Calu3 (cell line): ENCODE measurements at regions not wholly inside any gene's neighbourhood (a gene's known extent, or its start where the extent isn't known, plus 50 kb on each side); places are given as distances from the start of the nearest gene placed in this dataset.

Experiments used
- BruUV-seq: library from RNA; stranded (reverse); fragments of 400-500 nt; replicated peaks from 2 replicates; lab custom pipeline; 2021; lab: Mats Ljungman, UMichigan
- CTCF ChIA-PET: fragments of 300-600 bp; sonication (Branson Sonifier 250); formaldehyde crosslinking; loops from one replicate; lab custom pipeline; 2022; ENCODE audit warnings: antibody characterized with exemption; lab: Charles Lee
- DNase-seq: peaks from one replicate; pipeline ENCODE4 v3.0.0; 2022
- H3K27ac Mint-ChIP-seq: one replicate; pipeline ENCODE4 v1.8.0; 2022; ENCODE audit warnings: mixed read lengths; ENCODE audit not compliant: unreplicated experiment
- H3K27me3 Mint-ChIP-seq: one replicate; pipeline ENCODE4 v1.8.0; 2022; ENCODE audit warnings: mixed read lengths; ENCODE audit not compliant: unreplicated experiment
- H3K36me3 Mint-ChIP-seq: one replicate; pipeline ENCODE4 v1.8.0; 2022; ENCODE audit warnings: mild to moderate bottlenecking, moderate library complexity, mixed read lengths; ENCODE audit not compliant: insufficient read depth, unreplicated experiment
- H3K4me1 Mint-ChIP-seq: one replicate; pipeline ENCODE4 v1.8.0; 2022; ENCODE audit warnings: mild to moderate bottlenecking, low read depth, mixed read lengths; ENCODE audit not compliant: unreplicated experiment
- H3K4me3 Mint-ChIP-seq: one replicate; pipeline ENCODE4 v1.8.0; 2022; ENCODE audit warnings: mild to moderate bottlenecking, low read depth, moderate library complexity, mixed read lengths; ENCODE audit not compliant: unreplicated experiment
- H3K9me3 Mint-ChIP-seq: one replicate; pipeline ENCODE4 v1.8.0; 2022; ENCODE audit warnings: low read depth, mixed read lengths; ENCODE audit not compliant: unreplicated experiment
- intact Hi-C: fragments of 100-400 bp; cut with micrococcal nuclease; formaldehyde crosslinking; loops from one replicate; pipeline ENCODE4 v1.10.0; 2022; ENCODE audit not compliant: unreplicated experiment
- TF ChIP-seq, protein P1 (sequence below): fragments of 200-600 bp; IDR thresholded peaks from one replicate; pipeline ENCODE4 v1.8.0; 2022; ENCODE audit warnings: antibody characterized with exemption; ENCODE audit not compliant: unreplicated experiment

DNA sequence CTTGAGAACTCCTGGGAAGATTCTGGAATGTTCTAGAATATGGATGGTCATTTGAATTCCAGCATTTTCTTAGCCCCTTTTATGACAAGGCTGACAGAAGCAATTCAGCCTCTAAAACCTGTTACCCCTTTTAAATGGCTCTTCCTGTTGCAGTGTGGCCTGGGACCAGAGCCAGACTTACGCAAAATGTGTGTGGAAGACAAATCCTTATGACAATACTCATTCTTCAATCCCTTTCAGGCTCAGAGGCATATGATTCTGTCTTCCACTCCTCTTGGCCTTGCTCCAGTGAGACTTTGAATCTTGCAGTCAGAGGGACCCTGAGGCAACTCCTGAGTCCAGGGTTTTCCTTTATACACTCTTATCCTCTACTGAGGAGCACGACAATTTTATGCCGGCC lies 287.0 kb downstream of the CLIC5 start:
- Mint-ChIP-seq H3K27me3 (peaks cover 43% of the 10 kb centered on the region), H3K4me1 (no peaks in the 10 kb centered on the region), H3K36me3 (no peaks in the 10 kb centered on the region), H3K27ac (no peak overlapping the region), H3K4me3 (no peak overlapping the region), H3K9me3 (no peaks in the 10 kb centered on the region)
- no TSS peak for BruUV-seq
- TF ChIP-seq, protein P1, sequence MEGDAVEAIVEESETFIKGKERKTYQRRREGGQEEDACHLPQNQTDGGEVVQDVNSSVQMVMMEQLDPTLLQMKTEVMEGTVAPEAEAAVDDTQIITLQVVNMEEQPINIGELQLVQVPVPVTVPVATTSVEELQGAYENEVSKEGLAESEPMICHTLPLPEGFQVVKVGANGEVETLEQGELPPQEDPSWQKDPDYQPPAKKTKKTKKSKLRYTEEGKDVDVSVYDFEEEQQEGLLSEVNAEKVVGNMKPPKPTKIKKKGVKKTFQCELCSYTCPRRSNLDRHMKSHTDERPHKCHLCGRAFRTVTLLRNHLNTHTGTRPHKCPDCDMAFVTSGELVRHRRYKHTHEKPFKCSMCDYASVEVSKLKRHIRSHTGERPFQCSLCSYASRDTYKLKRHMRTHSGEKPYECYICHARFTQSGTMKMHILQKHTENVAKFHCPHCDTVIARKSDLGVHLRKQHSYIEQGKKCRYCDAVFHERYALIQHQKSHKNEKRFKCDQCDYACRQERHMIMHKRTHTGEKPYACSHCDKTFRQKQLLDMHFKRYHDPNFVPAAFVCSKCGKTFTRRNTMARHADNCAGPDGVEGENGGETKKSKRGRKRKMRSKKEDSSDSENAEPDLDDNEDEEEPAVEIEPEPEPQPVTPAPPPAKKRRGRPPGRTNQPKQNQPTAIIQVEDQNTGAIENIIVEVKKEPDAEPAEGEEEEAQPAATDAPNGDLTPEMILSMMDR, result no peak
- CTCF ChIA-PET, result no interaction called here
- DNase-seq, result no peak
- intact Hi-C loops, result no loop called here

DNA sequence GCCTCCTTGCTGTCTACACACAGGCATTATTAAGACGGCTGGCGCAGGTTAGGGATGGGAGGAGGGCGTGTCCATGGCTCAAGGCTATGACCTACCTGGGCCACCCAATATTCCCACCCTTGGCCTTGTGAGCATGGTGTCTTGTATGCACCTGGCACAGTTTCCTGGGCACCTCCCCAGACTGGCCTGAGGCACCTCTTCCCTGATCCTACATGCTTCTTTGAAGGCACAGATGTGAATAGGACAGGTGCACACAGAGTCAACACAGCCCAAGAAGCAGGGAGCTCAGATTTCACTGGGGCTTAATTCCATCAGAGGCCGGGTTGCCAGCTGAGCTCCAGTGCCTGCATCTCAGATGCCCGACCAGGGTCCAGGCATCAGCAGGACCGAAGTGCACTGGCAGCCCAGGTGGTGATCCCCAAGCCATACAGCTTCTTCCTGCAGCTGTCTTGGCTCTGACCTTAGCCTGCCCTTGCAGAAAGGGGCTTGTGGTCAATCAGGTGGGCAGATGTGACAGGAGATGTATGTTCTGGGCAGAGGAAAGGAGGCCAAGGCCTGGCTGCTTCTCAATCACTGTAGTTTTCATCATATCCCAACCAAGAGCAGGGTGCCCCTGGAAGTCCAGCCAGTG lies 287.7 kb downstream of the CLIC5 start:
- CTCF ChIA-PET, result no interaction called here
- BruUV-seq, result no TSS peak
- peaks cover 2% of the 10 kb centered on the region for H3K4me1 Mint-ChIP-seq
- H3K27me3 Mint-ChIP-seq, result peaks cover 35% of the 10 kb centered on the region
- DNase-seq, result no peak
- TF ChIP-seq, protein P1, result no peak
- H3K4me3 Mint-ChIP-seq, result no peak overlapping the region
- H3K9me3 Mint-ChIP-seq, result no peaks in the 10 kb centered on the region
- intact Hi-C loops, result no loop called here
- no peak overlapping the region for H3K27ac Mint-ChIP-seq
- no peaks in the 10 kb centered on the region for H3K36me3 Mint-ChIP-seq

DNA sequence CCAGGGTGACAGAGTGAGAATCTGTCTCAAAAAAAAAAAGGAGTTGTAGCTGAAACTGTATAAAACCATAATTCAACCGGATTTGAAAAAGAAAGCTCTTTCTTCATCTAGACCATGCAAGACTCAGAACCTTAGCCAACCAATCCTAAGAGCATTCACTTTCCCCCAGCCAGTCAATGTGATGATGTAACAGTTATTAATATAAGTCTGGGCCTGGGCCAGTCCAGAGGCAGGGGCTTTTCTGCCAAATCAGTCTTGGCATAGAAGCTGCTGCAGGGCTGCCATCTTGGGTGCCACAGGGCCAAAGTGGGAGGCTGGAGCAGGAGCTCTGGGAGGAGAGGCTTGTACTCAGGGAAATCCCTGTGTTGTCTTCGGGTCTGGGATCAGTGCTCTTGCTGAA lies 288.4 kb downstream of the CLIC5 start:
- no TSS peak for BruUV-seq
- intact Hi-C loops, result no loop called here

DNA sequence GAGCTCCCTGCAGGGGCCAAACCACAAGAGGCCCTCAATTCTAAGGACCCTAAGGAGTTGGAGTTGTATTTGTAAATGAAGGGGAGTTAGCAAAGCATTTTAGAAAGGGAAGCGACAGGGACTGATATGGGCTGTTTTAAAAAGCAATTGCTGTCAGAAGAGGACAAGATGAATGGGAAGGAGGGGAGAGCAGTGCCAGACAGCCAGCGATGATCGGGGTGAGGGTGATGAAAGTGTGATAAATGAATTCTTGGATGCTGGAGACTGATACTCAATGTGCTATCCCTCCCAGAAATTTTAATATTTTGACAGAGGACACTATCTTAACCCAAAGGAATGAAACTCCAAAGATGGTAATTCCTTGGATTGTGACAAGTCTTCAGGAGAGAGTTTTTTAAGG lies 289.2 kb downstream of the CLIC5 start:
- peaks cover 35% of the 10 kb centered on the region for H3K27me3 Mint-ChIP-seq
- H3K4me3 Mint-ChIP-seq, result no peak overlapping the region
- H3K36me3 Mint-ChIP-seq, result no peaks in the 10 kb centered on the region
- intact Hi-C loops, result no loop called here
- peaks cover 6% of the 10 kb centered on the region for H3K4me1 Mint-ChIP-seq
- H3K9me3 Mint-ChIP-seq, result no peaks in the 10 kb centered on the region
- no peak for DNase-seq
- TF ChIP-seq, protein P1, result no peak
- no peak overlapping the region for H3K27ac Mint-ChIP-seq
- BruUV-seq, result no TSS peak
- CTCF ChIA-PET, result no interaction called here

More for the DNA sequence above, 288.4 kb downstream of the CLIC5 start:
- peaks cover 28% of the 10 kb centered on the region for H3K27me3 Mint-ChIP-seq
- H3K36me3 Mint-ChIP-seq, result no peaks in the 10 kb centered on the region
- no peak overlapping the region for H3K27ac Mint-ChIP-seq
- DNase-seq, result no peak
- peaks cover 6% of the 10 kb centered on the region for H3K4me1 Mint-ChIP-seq
- TF ChIP-seq, protein P1, result no peak
- H3K4me3 Mint-ChIP-seq, result no peak overlapping the region
- H3K9me3 Mint-ChIP-seq, result no peaks in the 10 kb centered on the region
- CTCF ChIA-PET, result no interaction called here
